GM19351 (cell line): ENCODE measurements at regions not wholly inside any gene's neighbourhood (a gene's known extent, or its start where the extent isn't known, plus 50 kb on each side); places are given as distances from the start of the nearest gene placed in this dataset.

ENCODE experiments used
- ATAC-seq: cut with Tn5 transposase; IDR thresholded peaks from one replicate; pipeline ENCODE4 v1.9.1; 2021; ENCODE audit warnings: mild to moderate bottlenecking, moderate library complexity; ENCODE audit not compliant: unreplicated experiment

DNA sequence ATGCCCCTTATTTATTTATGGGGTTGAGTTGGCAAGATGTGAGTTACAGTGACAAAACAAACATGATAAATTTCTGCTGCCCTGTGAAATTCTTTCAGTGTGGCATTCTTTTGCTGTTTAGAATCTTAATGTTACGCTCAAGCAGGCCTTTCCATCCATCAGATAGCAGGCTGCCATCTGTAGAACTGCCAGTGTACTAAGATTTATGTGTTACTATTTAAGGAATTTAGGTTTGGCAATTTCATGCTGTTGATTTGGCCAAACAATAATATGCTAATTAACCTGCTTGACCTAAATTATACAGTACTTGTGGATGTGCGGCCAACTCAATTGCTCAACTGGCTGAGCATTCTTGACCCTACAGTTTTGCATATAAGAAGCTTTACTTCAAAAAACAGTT, 477.7 kb upstream of the TPK1 start:
- ATAC-seq: no peak

DNA sequence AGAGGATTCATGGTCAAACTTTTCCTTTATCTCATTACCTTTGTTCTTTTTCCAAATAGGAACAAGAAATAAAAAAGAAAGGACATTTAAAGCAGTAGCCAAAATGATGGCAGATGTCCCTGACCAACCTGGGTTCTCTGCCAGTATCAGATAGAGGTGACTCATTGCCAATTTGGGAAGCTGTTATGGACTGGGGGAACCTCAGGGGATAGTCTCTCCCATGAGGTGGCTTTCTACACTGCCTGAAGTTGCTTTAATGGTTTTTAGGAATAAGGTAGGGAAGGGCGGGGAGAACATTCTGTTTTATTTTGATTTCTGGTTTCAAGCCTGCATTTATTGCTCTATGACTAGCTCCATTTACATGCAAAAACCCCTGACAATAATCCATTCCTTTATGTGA, 457.9 kb upstream of the TPK1 start:
- no peak for ATAC-seq

DNA sequence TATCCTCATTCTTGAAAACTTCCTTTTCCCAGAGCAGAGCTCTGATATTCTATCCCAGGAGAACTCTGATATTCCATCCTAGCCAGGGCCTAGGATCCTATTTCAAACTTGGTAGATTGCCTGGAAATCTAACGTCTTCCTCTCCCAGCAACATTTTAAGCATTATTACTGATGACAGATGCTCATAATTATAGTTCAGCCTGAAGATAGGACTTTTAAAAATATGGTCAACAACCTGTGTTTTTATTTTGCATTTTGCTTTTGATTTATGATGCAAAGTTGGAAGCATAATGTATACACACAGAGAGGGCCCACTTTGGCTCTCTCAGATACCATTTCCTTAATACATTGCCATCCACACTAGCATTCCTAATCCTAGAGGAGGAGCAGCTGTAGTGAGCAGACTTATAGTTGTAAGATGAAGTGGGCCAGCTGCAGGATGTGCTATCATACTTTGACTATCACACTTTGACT, 457.4 kb upstream of the TPK1 start:
- ATAC-seq: no peak

DNA sequence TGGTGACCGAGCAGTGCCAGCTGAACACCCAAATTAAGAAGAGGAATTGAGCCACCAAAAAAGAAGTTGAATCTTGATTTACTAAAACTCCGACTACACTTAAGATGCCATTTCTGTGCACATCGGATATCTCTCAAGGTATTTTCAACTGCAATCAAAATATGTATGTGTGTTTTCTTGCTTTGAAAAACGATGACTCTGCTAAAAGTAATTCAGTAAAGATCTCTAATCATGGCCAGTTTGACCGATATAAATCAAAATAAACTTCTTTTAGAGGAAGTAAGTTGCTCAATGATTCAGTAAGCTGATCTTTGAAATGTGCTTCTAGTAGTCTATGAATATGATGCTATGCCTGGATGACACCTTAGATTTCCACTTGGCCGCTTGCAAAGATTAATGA, 453.5 kb upstream of the TPK1 start:
- no peak for ATAC-seq

DNA sequence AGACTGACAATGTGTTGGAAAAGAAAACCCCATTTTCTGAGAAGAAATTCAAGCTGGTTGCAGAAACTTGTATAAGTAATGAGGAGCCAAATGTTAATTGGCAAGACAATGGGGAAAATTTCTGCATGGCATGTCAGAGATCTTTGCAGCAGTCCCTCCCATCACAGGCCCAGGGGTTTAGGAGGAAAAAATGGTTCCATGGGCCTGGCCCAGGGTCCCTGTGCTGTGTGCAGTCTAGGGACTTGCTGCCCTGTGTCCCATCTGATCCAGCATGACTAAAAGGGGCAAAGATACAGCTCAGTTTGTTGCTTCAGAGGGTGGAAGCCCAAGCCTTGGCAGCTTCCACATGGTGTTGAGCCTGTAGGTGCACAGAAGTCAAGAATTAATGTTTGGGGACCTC, 440.3 kb upstream of the TPK1 start:
- no peak for ATAC-seq

DNA sequence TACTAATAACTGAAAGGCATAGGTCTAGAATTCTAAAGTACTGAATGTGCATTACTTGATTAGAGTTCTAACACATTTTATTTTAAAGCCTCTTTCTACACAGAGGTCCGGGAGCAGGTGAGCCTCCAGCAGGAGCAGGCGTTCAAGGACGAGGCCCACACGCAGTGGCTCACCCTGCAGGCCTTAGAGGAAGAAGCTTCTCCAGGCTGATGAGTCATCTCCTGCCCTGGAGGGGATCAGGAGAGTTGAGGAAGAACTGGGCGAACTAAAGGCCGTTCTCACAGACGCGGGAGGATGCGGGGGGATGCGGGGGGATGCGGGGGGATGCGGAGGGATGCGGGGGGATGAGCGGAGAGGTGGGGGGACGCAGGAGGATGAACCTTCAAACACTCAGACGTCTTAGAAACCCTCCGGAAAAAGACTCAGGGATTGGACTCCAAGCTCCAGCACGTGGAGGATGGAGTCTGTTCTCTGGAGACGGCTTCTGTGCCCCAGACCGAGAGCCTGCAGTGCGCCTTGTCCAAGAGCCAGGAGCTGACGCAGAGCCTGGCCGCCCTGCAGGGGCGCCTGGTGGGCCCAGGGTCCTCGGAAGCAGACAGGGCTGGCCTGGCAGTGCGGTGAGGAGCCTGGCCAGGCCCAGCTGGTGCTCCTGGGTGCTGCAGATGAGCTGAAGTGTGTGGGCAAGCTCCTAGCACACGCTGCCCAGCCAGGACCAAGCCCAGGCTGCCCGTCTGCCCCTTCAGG, 433.7 kb upstream of the TPK1 start:
- ATAC-seq: no peak

DNA sequence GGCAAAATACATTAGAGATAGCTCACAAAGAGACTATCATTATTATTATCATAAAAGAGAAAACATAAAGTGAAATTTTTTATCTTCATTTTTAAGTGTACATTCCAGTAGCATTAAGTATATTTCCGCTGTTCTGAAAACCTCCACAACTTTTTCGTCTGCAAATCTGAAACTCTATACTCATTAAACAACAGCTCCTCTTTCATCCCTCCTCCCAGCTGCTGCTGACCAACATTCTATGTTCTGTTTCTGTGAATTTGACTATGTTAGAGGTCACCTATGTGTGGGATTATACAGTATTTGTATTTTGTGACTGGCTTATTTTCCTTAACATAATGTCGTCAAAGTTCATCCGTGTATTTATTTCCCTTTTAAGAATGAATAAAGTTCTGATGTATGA, 429.3 kb upstream of the TPK1 start:
- no peak for ATAC-seq

DNA sequence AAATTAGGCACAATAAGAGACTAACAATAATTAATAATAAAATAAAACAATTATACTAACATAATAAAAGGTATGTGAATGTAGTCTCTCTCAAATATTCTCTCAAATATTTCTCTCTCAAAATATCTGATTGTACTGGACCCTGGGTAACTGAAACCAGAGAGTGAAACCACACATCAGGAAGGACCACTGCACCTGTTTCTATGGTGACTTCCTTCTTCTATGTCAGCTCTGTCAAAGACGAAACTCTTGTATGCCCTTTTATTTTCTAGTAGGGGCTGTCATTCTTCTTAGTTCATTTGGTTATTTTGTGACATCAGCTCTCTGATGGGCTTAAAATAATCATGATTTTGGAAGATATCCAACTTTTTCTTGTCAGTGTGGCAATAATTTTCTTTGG, 428.0 kb upstream of the TPK1 start:
- ATAC-seq: peak; percentile 93

DNA sequence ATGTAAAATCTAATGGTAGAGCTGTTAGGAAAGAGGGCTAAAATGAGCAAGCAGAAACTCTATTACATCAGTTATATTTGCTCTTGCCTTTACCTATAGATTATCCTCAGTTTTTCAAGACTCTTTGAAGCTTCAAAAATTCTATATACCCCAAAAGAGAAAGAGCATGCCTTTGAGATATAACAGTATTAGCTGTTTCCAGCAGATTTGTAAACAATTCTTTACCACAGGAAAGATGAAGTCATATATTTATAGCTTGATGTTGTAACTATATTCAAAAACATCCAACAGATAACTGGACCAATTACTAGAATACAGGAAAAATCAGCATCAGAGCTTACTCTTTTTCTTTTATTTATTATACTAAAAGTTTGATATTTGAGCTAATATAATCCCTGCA, 416.2 kb upstream of the TPK1 start:
- ATAC-seq: no peak

DNA sequence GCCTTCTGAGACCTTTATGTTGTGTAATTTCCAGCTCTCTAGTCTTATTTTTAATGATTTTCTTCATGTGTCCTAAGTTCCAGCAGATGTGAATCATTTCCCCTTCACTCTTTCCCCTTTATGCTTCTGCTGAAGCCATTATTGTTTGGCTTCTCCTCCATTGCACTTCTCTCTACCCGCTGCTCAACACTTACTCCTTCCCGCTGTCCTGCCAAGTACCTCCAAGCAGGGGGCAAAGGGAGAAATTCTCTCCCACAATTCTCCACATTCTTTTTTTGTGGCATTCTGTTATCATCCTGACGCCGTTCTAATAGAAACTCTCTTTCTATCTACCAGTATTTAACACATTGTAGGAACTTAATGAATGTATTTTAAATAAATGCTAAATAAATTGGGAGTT, 388.9 kb upstream of the TPK1 start:
- no peak for ATAC-seq

DNA sequence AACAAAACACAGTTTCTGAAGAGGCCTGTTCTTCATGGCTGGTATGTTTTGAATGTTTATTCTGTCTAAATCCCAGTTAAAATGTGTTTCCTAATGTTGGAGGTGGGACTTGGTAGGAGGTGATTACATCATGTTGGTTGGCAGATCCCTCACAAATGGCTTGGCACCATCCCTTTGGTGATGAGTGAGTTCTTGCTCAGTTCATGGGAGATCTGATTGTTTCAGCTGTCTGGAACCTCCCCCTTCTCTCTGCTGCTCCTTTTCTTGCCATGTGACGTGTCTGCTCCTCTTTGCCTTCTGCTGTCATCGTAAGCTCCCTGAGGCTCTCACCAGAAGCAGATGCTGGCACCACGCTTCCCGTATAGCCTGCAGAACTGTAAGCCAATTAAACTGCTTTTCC, 383.6 kb upstream of the TPK1 start:
- no peak for ATAC-seq

DNA sequence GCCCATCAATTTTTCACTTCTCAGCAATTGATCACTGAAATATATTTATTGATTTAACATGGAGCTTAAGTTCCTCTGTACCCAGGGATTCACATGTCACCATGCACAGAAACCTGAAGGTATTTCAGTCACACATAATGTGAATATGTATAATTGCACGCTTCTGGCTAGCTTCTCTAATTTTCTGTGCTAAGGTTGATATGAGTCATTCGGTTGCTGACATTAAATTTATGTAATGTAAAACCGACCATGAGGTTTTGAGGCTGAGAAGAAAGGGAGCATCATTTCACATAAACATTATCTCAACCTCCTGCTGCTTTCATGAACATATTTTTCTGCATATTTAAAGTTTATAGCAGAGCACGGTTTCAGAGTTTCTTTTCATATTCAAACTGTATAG, 381.0 kb upstream of the TPK1 start:
- ATAC-seq: no peak

DNA sequence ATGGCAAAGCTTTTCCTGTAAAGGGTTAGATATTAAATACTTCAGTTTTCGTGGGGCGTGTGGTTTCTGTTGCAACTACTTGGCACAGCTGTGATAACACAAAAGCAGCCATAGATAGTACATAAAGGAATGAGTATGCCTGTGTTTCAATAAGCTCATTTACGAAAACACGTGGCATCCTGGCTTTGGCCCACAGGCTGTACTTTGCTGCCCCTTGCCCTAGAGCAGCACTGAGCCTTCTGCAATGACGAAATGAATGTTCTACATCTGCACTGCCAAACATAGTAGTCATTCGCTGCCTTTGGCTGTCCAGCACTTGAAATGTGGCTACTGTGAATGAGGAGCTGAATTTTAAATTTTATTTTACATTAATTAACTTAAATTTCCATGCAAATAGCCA, 376.2 kb upstream of the TPK1 start:
- ATAC-seq: no peak

DNA sequence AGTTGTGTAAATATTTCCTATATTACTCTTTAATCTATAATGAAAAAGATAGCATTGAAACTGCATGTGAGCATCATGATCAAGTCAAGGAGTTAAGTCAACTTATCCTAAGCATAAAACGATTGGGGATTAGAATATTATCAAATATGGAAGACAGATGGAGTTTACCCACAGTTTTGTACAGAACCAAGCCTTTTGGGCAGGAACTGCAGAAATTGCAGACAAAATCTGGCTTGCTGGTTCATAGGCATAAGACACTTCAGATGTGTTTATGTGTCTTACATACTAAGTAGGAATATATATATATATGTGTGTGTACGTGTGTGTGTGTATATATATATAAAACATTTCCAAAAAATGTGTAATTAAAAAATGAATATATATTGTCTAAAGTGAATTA, 375.4 kb upstream of the TPK1 start:
- ATAC-seq: no peak

DNA sequence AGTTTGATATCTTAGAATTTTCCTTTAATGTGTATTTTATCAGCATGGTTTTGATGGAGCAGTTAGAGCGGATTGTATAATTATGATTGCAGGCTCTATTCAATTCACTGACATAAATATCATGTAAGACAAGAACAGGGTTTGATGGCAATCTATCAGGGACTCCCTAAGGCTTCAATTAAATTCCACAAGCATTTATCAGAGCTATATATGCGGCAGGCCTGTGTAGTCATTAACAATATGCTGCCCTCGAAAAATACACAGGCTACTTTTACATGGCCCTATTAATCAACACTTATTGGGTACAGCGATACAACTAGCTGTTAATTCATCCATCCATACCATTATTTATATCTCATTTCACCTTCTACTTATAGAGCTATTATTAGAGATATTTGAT, 358.1 kb upstream of the TPK1 start:
- no peak for ATAC-seq

DNA sequence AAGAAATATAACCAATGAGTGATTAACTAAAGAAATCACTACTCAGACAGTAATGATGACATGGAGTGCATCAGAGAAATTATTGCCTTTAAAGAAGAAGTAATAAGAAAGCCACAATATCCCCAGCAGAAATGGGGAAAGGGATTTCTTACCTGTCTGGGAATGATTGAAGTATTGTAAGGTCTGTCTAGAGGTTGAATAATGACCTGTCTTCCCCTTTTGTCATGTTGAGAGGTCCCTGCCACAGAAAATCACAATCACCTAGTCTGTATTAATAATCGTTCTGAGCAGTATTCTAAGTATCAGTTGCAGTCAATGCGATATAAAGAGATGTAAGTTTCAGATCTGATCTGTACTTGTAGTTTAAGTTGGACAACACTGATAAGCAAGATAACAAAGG, 349.1 kb upstream of the TPK1 start:
- no peak for ATAC-seq

DNA sequence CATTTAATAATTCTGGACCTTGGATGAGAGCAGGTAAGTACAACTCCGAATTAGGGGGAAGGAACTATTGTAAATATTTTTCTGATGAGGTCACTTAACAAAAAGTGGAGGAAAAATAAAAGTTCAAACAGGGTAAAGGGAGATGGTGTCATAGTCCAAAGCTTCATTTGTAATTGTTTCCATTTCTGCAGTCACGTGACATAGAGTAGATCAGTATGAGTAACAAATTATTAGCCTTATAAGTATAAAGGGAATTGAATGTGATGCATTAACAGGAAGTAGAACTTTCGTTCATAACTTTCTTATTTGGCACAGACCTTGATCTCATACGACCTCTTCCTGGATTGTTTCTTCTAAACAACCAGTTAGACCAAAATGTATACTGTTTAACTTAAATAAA, 347.2 kb upstream of the TPK1 start:
- no peak for ATAC-seq

DNA sequence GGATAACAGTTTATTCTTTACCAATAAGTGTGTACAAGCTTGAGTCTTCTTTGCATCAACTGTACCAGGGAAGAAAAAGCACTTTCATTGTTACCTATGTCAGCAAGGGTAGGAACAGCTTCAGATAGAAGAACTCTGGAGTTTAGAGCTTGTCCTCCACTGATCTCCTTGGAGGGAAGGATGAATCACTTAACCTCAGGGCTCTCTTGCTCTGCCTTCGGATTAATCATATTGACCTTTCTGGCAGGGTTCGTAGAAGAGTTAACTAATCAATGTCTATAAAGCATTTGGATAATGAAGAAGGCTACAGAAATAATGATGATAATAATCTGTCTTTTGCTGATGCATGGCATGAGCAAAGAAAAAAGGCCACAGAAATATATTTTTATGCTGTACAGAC, 339.5 kb upstream of the TPK1 start:
- no peak for ATAC-seq

DNA sequence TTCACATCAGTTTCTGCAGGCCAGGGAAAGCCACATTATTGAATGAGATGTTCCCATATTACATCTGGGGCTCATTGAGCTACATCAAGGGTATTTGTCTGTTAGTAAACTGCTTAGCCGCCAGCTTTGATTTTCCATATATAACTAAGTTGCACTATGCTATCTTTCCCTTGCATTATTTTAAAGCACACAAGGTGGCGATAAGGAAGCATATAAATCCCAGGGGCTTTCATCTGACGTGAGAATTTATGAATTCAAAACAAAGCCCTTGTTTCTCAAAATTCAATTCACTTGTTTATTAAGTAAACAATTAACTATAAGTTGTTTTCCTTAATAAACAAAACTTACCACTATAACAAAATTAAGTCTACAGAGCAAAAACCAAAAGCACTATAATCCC, 334.1 kb upstream of the TPK1 start:
- no peak for ATAC-seq

DNA sequence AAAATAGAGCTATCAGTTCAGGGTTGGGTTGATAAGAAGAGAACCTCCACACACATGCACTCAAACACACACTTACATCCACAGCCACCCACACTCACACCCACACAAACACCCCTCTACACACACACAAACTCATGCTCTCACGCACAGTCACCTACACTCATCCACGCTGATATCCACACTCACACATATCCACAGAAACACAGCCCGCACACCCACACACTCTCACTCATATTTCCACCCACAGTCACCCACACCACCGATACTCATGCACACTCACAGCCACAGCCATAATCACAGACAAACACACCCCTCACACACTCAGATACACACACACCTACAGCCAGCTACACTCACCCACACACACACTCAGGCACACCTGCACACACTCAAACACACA, 333.0 kb upstream of the TPK1 start:
- no peak for ATAC-seq

DNA sequence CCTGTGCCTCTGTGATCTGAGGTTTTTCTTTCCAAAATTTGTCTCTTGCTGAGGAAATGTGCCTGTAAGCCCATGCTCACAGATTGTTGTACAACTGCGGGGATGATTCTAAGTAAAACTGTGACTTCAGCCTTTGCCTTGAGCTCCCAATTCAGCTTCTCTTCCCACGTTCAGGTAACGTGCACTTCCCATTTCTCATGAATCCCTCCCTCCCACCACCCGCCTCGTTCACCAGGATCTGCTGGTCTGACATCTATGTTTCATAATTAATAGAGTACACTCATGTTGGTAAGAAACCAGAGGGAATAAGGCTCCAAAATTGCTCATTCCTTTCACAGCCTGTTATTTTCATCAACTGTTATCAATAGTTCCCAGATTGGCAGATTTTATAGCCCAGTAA, 332.6 kb upstream of the TPK1 start:
- ATAC-seq: no peak

DNA sequence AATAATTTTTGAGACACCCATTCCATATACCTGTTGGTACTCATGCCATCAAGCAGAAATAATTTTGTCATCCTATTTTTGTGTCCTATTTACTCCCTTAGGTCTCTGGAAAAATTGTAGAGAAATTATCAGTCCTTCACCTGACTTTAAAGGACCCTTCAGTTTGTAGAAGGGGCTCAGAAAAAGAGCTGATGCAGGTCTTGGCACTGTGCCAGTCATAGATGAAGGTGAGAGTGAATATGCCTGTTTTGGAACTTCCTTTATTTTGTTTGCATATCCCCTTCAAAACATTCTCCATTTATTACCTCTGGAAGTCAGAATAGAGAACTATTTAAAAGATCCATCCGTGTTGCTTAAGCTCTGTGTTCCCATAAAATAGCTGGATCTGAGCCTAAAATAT, 321.0 kb upstream of the TPK1 start:
- ATAC-seq: no peak

DNA sequence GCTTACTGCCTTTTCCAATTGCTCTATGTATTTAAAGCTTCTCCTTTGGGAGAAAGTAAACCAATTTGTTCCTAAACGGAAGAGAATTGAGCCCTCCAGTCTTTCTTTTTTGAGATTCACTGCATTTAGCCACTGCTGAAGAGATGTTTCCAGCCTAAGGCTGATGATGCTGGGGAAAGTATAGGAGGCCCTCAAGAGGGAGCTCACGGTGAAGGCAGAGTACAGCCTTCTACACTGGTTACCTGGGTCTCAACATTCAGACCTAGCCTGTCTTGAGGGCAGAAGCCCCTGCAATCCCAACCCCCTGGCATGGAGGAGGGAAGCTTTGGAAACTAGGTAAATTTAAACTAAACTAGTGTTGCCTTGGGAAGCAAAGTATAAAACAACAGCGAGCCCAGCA, 316.7 kb upstream of the TPK1 start:
- ATAC-seq: no peak
